ENCODE measurements at regions not wholly inside any gene's neighbourhood (a gene's known extent, or its start where the extent isn't known, plus 50 kb on each side); places are given as distances from the start of the nearest gene placed in this dataset.

GRCh38 chr9:90189306-90189705 lies 453.3 kb downstream of the DIRAS2 start:
- TF ChIP-seq, protein P1, sequence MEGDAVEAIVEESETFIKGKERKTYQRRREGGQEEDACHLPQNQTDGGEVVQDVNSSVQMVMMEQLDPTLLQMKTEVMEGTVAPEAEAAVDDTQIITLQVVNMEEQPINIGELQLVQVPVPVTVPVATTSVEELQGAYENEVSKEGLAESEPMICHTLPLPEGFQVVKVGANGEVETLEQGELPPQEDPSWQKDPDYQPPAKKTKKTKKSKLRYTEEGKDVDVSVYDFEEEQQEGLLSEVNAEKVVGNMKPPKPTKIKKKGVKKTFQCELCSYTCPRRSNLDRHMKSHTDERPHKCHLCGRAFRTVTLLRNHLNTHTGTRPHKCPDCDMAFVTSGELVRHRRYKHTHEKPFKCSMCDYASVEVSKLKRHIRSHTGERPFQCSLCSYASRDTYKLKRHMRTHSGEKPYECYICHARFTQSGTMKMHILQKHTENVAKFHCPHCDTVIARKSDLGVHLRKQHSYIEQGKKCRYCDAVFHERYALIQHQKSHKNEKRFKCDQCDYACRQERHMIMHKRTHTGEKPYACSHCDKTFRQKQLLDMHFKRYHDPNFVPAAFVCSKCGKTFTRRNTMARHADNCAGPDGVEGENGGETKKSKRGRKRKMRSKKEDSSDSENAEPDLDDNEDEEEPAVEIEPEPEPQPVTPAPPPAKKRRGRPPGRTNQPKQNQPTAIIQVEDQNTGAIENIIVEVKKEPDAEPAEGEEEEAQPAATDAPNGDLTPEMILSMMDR (IDR thresholded peaks at IDR 0.05; ENCODE audit: insufficient read depth, low read length, poor library complexity, severe bottlenecking), result no peak
- no peak for TF ChIP-seq EZH2phosphoT487 (conservative IDR thresholded peaks at IDR 0.05; ENCODE audit: low read length)

Data from SU-DHL-6 (cell line).